Lower lobe of right lung (tissue), 2 donors: ENCODE measurements at regions not wholly inside any gene's neighbourhood (a gene's known extent, or its start where the extent isn't known, plus 50 kb on each side); places are given as distances from the start of the nearest gene placed in this dataset.

Experiments
- ATAC-seq, 2 donors: fragments of 200-7000 bp; cut with Tn5 transposase; one replicate each; pipeline ENCODE4 v1.9.1; 2020 to 2022; ENCODE audit warnings: mild to moderate bottlenecking in 2 of 2, moderate library complexity in 2 of 2
- DNase-seq: peaks from one replicate; pipeline ENCODE4 v3.0.0-alpha.2; 2020
- H3K27ac ChIP-seq: fragments of 200-600 bp; one replicate; pipeline ENCODE4 v1.8.0; 2022
- H3K27me3 ChIP-seq: fragments of 200-600 bp; one replicate; pipeline ENCODE4 v1.8.0; 2022; ENCODE audit warnings: low read depth
- H3K36me3 ChIP-seq: fragments of 200-600 bp; one replicate; pipeline ENCODE4 v1.8.0; 2022; ENCODE audit warnings: mild to moderate bottlenecking
- H3K4me1 ChIP-seq: fragments of 200-600 bp; one replicate; pipeline ENCODE4 v1.8.0; 2022
- H3K4me3 ChIP-seq: fragments of 200-600 bp; one replicate; pipeline ENCODE4 v1.8.0; 2022; ENCODE audit warnings: mild to moderate bottlenecking
- H3K9me3 ChIP-seq: fragments of 200-600 bp; one replicate; pipeline ENCODE4 v1.8.0; 2022
- intact Hi-C: fragments of 100-400 bp; cut with DNase I; formaldehyde crosslinking; loops from one replicate; pipeline ENCODE4 v1.11.0; 2022
- TF ChIP-seq, protein P1 (sequence below): fragments of 200-600 bp; IDR thresholded peaks from one replicate; pipeline ENCODE4 v1.8.0; 2022; ENCODE audit warnings: antibody characterized with exemption, mild to moderate bottlenecking
- donor health status: DM: no; HTN: yes; CAD: no; lungs with severe emphysema.

GRCh38 chr2:36140391-36140790 lies 215.2 kb upstream of the CRIM1 start:
- ATAC-seq: no peak
- H3K4me1 ChIP-seq: no peaks in the 10 kb centered on the region
- intact Hi-C loops: no loop called here
- H3K27me3 ChIP-seq: no peaks in the 10 kb centered on the region
- no peak for DNase-seq
- H3K36me3 ChIP-seq: no peaks in the 10 kb centered on the region
- H3K4me3 ChIP-seq: no peak overlapping the region
- TF ChIP-seq, protein P1, sequence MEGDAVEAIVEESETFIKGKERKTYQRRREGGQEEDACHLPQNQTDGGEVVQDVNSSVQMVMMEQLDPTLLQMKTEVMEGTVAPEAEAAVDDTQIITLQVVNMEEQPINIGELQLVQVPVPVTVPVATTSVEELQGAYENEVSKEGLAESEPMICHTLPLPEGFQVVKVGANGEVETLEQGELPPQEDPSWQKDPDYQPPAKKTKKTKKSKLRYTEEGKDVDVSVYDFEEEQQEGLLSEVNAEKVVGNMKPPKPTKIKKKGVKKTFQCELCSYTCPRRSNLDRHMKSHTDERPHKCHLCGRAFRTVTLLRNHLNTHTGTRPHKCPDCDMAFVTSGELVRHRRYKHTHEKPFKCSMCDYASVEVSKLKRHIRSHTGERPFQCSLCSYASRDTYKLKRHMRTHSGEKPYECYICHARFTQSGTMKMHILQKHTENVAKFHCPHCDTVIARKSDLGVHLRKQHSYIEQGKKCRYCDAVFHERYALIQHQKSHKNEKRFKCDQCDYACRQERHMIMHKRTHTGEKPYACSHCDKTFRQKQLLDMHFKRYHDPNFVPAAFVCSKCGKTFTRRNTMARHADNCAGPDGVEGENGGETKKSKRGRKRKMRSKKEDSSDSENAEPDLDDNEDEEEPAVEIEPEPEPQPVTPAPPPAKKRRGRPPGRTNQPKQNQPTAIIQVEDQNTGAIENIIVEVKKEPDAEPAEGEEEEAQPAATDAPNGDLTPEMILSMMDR: no peak
- no peaks in the 10 kb centered on the region for H3K9me3 ChIP-seq
- no peak overlapping the region for H3K27ac ChIP-seq

- Histone ChIP-seq H3K9me3 (no peaks in the 10 kb centered on the region), H3K36me3 (no peaks in the 10 kb centered on the region), H3K27me3 (no peaks in the 10 kb centered on the region), H3K4me3 (no peak overlapping the region), H3K4me1 (no peaks in the 10 kb centered on the region), H3K27ac (no peak overlapping the region)
- TF ChIP-seq, protein P1: no peak
- intact Hi-C loops: no loop called here
- ATAC-seq: no peak
- no peak for DNase-seq
Measured at GRCh38 chr2:36137612-36138011, 218.0 kb upstream of the CRIM1 start.

DNA sequence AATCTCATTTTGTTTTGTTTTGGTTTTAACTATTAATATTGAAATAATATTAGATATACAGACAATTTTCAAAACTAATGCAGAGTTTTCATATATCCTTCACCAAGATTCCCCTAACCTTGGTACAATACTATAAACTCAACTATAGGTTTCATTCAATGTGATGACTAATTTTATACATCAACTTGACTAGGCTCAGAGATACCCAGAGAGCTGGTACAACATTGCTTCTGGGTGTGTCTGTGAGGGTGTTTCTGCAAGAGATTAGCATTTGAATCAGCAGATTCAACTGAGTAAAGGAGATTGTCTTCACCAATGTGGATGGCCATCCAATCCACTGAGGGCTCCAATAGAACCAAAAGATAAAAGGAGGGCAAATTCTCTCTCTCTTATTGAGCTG lies 221.3 kb upstream of the CRIM1 start:
- ATAC-seq (no peak), DNase-seq (no peak)
- no peaks in the 10 kb centered on the region for H3K9me3 ChIP-seq
- no peak overlapping the region for H3K4me3 ChIP-seq
- no peaks in the 10 kb centered on the region for H3K27me3 ChIP-seq
- no peaks in the 10 kb centered on the region for H3K36me3 ChIP-seq
- TF ChIP-seq, protein P1: no peak
- H3K4me1 ChIP-seq: no peaks in the 10 kb centered on the region
- no peak overlapping the region for H3K27ac ChIP-seq
- intact Hi-C loops: no loop called here

DNA sequence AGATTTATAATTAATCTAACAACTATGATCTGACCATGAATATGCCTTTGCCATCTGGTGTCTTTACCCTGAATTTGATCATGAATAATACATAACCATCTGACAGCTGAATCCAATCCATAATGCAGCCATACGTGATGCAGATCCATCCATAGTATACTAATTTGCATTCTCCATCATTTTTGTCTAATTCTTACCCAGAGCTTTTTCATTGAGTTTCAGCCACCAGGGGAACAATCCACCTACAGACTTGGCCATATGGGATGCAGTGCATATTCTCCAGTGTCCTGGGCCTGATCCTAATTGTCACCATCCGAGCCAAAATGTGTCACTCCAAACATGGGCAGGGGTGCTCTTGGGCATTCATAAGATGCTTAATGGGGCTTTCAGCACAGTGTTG lies 227.2 kb upstream of the CRIM1 start:
- H3K27ac ChIP-seq: no peak overlapping the region
- DNase-seq (no peak), ATAC-seq (no peak)
- H3K4me1 ChIP-seq: no peaks in the 10 kb centered on the region
- no peaks in the 10 kb centered on the region for H3K27me3 ChIP-seq
- no peaks in the 10 kb centered on the region for H3K36me3 ChIP-seq
- TF ChIP-seq, protein P1: no peak
- intact Hi-C loops: no loop called here
- H3K9me3 ChIP-seq: no peaks in the 10 kb centered on the region
- no peak overlapping the region for H3K4me3 ChIP-seq

GRCh38 chr2:36125702-36126101 lies 229.9 kb upstream of the CRIM1 start:
- intact Hi-C loops: no loop called here
- TF ChIP-seq, protein P1: no peak
- H3K27ac ChIP-seq: no peak overlapping the region
- no peak overlapping the region for H3K4me3 ChIP-seq
- H3K36me3 ChIP-seq: no peaks in the 10 kb centered on the region
- no peaks in the 10 kb centered on the region for H3K4me1 ChIP-seq
- DNase-seq (no peak), ATAC-seq (no peak)
- no peaks in the 10 kb centered on the region for H3K27me3 ChIP-seq
- H3K9me3 ChIP-seq: no peaks in the 10 kb centered on the region

GRCh38 chr2:36123995-36124394 lies 231.6 kb upstream of the CRIM1 start:
- intact Hi-C loops: no loop called here
- no peaks in the 10 kb centered on the region for H3K36me3 ChIP-seq
- H3K4me1 ChIP-seq: no peaks in the 10 kb centered on the region
- DNase-seq (no peak), ATAC-seq (no peak)
- TF ChIP-seq, protein P1: no peak
- H3K27ac ChIP-seq: no peak overlapping the region
- H3K27me3 ChIP-seq: no peaks in the 10 kb centered on the region
- H3K4me3 ChIP-seq: no peak overlapping the region
- no peaks in the 10 kb centered on the region for H3K9me3 ChIP-seq
